Osteocyte (in vitro differentiated cells): ENCODE measurements at regions not wholly inside any gene's neighbourhood (a gene's known extent, or its start where the extent isn't known, plus 50 kb on each side); places are given as distances from the start of the nearest gene placed in this dataset.
A peak's percentile ranks its signal among the peaks of the same experiment; 100 is the strongest.

Source experiments
- DNase-seq: peaks from one replicate; pipeline ENCODE4 v3.0.0; 2021; ENCODE audit warnings: mixed read lengths; ENCODE audit not compliant: unreplicated experiment; ENCODE audit errors: extremely low spot score
- H3K27ac Mint-ChIP-seq: one replicate; pipeline ENCODE4 v1.8.0; 2021; ENCODE audit warnings: mild to moderate bottlenecking, mixed read lengths; ENCODE audit not compliant: unreplicated experiment
- H3K27me3 Mint-ChIP-seq: one replicate; pipeline ENCODE4 v1.8.0; 2021; ENCODE audit warnings: mixed read lengths; ENCODE audit not compliant: unreplicated experiment
- H3K36me3 Mint-ChIP-seq: one replicate; pipeline ENCODE4 v1.8.0; 2021; ENCODE audit warnings: mixed read lengths; ENCODE audit not compliant: unreplicated experiment
- H3K4me1 Mint-ChIP-seq: one replicate; pipeline ENCODE4 v1.8.0; 2021; ENCODE audit warnings: mixed read lengths; ENCODE audit not compliant: unreplicated experiment
- H3K4me3 Mint-ChIP-seq: one replicate; pipeline ENCODE4 v1.8.0; 2021; ENCODE audit warnings: mild to moderate bottlenecking, moderate library complexity, mixed read lengths; ENCODE audit not compliant: unreplicated experiment
- H3K9me3 Mint-ChIP-seq: one replicate; pipeline ENCODE4 v1.8.0; 2021; ENCODE audit warnings: mixed read lengths; ENCODE audit not compliant: unreplicated experiment
- TF ChIP-seq, protein P1 (sequence below): fragments of 200-600 bp; sonication (generic); IDR thresholded peaks from 2 replicates; pipeline ENCODE4 v1.5.0; 2021; ENCODE audit warnings: antibody characterized with exemption, mild to moderate bottlenecking, moderate library complexity

DNA sequence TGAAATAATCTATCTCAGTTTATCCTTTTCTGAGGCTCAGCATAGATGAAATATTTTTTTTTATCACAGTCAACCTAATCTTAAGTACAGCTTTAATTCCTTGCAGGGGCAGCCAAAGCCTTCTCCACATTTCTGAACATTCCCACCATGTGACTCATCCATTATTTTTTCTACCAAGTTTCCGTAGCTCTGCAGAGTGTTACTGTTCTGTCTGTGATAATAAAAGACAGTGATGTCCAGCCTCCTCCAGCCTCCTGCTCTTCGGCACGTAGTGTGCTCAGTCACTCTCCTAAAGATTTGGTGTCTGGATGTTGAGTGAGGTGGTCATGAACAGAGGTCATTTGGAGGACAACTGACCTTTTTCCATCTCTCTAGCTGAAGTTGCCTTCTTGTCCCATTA lies 338.1 kb upstream of the ADAMTS16 start:
- H3K4me1 Mint-ChIP-seq, result peaks cover 18% of the 10 kb centered on the region
- TF ChIP-seq, protein P1, sequence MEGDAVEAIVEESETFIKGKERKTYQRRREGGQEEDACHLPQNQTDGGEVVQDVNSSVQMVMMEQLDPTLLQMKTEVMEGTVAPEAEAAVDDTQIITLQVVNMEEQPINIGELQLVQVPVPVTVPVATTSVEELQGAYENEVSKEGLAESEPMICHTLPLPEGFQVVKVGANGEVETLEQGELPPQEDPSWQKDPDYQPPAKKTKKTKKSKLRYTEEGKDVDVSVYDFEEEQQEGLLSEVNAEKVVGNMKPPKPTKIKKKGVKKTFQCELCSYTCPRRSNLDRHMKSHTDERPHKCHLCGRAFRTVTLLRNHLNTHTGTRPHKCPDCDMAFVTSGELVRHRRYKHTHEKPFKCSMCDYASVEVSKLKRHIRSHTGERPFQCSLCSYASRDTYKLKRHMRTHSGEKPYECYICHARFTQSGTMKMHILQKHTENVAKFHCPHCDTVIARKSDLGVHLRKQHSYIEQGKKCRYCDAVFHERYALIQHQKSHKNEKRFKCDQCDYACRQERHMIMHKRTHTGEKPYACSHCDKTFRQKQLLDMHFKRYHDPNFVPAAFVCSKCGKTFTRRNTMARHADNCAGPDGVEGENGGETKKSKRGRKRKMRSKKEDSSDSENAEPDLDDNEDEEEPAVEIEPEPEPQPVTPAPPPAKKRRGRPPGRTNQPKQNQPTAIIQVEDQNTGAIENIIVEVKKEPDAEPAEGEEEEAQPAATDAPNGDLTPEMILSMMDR, result no peak
- peak overlapping the region; percentile 3 for H3K27ac Mint-ChIP-seq
- DNase-seq, result no peak
- no peaks in the 10 kb centered on the region for H3K9me3 Mint-ChIP-seq
- no peaks in the 10 kb centered on the region for H3K36me3 Mint-ChIP-seq
- H3K4me3 Mint-ChIP-seq, result no peak overlapping the region
- no peaks in the 10 kb centered on the region for H3K27me3 Mint-ChIP-seq

DNA sequence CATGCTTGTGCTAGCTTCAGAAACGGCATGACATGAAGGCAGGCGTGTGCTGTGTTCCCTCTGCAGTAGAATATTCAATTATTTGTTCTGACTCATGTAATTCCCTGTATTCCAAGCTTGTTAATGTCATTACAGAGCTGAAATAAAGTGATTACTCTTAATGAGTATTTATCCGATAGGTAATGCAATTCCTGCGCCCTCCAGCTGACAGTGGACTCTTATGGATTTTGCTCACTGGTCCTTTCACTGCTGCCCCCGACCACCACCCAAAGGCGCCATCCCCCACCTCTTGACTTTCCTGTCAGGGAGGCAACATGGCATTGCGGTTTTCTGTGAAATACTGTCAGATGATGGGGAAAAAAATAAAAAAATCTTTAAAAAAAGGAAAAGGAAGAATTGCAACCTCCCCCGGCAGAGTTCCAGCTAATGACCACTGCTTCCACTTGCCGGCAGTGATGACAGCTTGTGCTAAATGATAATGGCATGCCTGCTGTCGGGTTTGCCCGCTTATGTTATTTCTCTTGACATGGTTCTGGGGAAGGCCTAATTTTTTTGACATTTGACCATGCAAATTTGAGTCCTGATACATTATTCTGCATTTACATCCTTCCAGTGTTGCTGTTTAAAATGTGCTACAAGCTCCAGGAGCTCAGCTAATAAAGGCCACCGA lies 335.3 kb upstream of the ADAMTS16 start:
- no peaks in the 10 kb centered on the region for H3K36me3 Mint-ChIP-seq

DNA sequence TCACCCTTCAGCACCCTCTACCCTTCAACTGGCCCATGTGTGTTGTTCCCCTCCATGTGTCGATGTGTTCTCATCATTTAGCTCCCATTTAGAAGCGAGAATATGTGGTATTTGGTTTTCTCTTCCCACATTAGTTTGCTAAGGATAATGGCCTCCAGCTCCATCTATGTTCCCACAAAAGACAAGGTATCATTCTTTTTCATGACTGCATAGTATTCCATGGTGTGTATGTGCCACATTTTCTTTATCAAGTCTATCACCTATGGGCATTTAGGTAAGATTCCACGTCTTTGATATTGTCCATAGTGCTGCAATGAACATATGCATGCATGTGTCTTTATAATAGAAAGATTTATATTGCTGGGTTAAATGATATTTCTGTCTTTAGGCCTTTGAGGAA lies 325.1 kb upstream of the ADAMTS16 start:
- H3K4me3 Mint-ChIP-seq, result no peak overlapping the region
- DNase-seq, result no peak
- no peaks in the 10 kb centered on the region for H3K36me3 Mint-ChIP-seq
- H3K4me1 Mint-ChIP-seq, result no peaks in the 10 kb centered on the region
- H3K27ac Mint-ChIP-seq, result no peak overlapping the region
- no peaks in the 10 kb centered on the region for H3K27me3 Mint-ChIP-seq
- TF ChIP-seq, protein P1, result no peak
- peaks cover 7% of the 10 kb centered on the region for H3K9me3 Mint-ChIP-seq

More for the DNA sequence above, 335.3 kb upstream of the ADAMTS16 start:
- H3K9me3 Mint-ChIP-seq, result no peaks in the 10 kb centered on the region
- no peak for DNase-seq
- H3K27ac Mint-ChIP-seq, result no peak overlapping the region
- no peaks in the 10 kb centered on the region for H3K27me3 Mint-ChIP-seq
- H3K4me3 Mint-ChIP-seq, result no peak overlapping the region
- peaks cover 18% of the 10 kb centered on the region for H3K4me1 Mint-ChIP-seq
- TF ChIP-seq, protein P1, result no peak

DNA sequence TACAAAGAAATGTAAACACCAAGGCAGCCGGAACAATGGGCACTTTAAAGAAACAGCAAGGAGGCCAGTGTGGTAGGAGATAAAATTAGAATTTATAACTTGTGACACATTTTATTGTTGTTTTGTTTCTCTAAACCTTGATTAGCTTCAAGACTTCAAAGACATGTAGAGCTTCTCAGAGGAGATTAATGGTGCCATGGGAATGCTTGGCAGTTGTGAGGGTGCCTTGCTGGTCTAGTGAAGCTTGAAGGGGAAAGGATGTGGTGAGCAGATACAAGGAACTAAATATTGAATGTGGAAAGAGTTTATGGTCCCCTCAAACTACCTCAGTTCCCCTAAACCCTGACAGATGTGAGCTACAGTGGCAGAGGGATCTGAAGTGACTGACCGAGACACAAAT lies 322.4 kb upstream of the ADAMTS16 start:
- TF ChIP-seq, protein P1, result no peak
- H3K4me1 Mint-ChIP-seq, result no peaks in the 10 kb centered on the region
- no peak for DNase-seq
- H3K4me3 Mint-ChIP-seq, result no peak overlapping the region
- H3K27me3 Mint-ChIP-seq, result no peaks in the 10 kb centered on the region
- H3K36me3 Mint-ChIP-seq, result no peaks in the 10 kb centered on the region
- no peak overlapping the region for H3K27ac Mint-ChIP-seq
- H3K9me3 Mint-ChIP-seq, result peaks cover 11% of the 10 kb centered on the region

DNA sequence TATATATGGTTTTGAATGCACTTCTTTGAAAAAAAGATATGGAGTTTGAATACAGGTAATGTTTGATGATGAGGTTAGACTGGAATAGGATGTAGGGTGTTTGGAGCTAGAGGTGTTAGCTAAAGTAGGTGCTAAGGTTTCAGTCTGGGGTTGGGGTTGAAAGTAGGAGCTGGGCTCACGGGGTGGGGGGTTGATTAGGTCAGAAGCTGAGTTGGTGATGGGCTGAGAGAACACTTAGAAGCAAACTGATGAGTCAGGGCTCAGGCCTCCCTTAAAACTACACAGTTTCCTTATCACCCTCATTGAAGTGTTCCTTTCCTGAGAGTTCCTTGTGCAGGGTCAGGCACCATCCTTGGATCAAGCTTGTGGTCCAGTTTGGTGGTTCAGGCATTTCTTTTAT lies 308.8 kb upstream of the ADAMTS16 start:
- Mint-ChIP-seq H3K4me1 (no peaks in the 10 kb centered on the region), H3K4me3 (no peak overlapping the region), H3K9me3 (no peaks in the 10 kb centered on the region), H3K27ac (no peak overlapping the region), H3K36me3 (no peaks in the 10 kb centered on the region), H3K27me3 (peaks cover 13% of the 10 kb centered on the region)
- DNase-seq, result no peak
- TF ChIP-seq, protein P1, result no peak
